DOHH2 (cell line): ENCODE measurements at regions not wholly inside any gene's neighbourhood (a gene's known extent, or its start where the extent isn't known, plus 50 kb on each side); places are given as distances from the start of the nearest gene placed in this dataset.

Experiments
- CTCF ChIP-seq: fragments of 200-600 bp; sonication (generic); IDR thresholded peaks from one replicate; pipeline ENCODE4 v1.5.1; 2014; ENCODE audit warnings: antibody characterized with exemption, mild to moderate bottlenecking, low read depth, low read length; ENCODE audit not compliant: poor library complexity, severe bottlenecking
- EZH2phosphoT487 ChIP-seq: fragments of 200-600 bp; sonication (generic); IDR thresholded peaks from 2 replicates; pipeline ENCODE4 v1.6.1; 2017; ENCODE audit warnings: borderline replicate concordance, mild to moderate bottlenecking, antibody characterized with exemption, low read length, moderate library complexity, mixed read lengths

GRCh38 chr9:7246917-7247522, 489.2 kb downstream of the KDM4C start:
- no peak for TF ChIP-seq CTCF
- TF ChIP-seq EZH2phosphoT487, result no peak
